Effector CD4-positive, alpha-beta T cell (primary cell): ENCODE measurements at regions not wholly inside any gene's neighbourhood (a gene's known extent, or its start where the extent isn't known, plus 50 kb on each side); places are given as distances from the start of the nearest gene placed in this dataset.

Experiments used
- DNase-seq: peaks from one replicate; pipeline ENCODE4 v3.0.0-alpha.2; 2020

DNA sequence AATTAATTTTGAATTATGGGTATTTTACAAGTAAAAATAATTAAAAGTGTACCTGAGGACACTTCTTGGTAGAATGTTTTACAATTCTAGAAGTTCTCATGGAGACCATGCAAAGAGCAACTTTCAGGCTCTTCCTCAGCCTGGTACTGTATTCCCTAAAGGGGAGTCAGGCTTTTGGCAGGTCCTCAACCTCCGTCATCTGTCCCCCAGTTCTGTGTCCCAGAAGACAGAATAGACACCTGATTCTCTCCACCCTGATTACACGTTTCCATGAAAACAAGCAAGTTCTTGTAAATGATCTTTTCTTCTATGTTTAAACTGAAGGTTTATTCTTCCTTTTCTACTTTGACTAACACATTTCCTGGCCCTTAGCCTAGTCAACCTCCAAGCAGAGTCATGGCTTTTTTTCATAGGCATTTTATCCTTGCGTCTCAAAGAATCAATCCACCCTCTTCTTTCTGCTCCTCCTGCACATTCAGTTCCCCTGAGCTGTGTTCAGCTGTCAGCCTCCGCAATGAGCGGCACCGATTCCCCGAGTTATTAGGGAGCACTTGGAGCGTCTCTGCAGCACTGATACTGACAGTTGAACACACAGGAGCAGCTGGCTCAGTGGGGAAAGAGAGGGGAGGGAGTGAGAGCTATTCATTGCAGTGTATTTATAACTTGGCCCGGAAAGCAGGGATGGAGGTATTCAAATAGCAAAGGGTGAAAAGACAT is 1082.4 kb upstream of the MAP3K7 start:
- DNase-seq, result no peak

DNA sequence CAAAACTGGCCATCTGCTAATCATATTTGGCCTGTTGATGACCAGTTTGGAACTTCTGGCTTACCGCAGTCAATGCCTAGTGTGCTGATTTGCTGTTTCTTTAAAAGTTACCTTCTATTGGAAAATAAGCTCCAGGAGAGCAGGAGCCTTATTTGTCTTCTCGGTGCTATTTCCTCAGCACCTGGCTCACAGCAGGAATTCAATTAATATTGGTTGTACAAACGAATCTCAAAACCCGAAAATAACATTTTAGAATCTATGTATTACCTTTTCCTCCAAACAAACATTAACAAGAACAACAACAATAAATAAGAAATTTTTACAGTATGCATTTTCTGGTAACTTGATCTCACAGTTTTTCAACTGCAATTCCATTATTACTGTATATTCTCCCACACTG is 1080.7 kb upstream of the MAP3K7 start:
- DNase-seq, result no peak

DNA sequence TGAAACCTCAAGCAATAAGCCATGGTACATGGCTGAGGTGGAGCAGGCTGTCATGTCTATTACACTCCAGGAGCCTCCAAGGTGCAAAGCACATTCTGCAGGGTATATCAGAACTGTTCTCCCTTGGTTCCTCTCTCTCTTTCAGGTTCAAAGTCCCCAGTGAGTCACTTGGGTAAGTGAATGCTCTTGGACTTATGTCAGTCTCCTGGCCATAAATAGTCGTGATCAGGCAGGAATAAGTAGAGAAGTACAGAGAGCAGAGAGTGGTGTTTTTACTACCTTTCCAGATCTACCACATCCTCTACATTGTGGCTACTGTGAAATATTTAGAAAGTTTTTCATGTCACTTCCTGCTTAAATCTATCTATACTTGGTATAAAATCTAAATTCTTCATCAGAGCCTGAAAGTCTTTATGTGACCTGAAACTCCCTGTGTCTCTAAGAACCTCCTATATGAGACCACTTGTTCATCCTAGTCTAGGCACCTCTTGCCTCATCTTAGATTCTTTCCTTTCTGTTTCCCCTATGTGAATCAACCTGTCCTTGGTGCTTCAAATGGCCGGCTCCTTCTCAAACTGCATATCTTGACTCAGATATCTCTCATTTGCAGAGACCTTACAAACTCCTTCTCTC is 1077.6 kb upstream of the MAP3K7 start:
- DNase-seq, result no peak

DNA sequence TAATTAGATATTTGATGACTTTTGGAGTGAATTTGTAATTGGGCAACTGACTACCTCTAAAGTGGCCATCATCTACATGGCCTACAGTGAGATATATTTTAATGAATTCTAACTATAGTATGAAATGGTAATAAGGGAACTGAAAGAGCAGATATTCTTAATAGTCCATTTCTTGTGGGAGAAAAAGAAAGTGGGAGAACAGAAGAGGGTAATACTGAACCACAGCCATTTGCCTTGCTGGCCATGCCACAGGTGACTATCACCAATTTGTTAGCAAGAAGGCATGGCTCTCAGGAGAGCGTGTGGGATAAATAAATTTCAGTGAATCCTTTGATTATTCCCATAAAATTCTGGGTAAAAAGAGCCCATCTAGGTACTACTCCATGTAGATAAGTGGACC is 1074.0 kb upstream of the MAP3K7 start:
- no peak for DNase-seq

DNA sequence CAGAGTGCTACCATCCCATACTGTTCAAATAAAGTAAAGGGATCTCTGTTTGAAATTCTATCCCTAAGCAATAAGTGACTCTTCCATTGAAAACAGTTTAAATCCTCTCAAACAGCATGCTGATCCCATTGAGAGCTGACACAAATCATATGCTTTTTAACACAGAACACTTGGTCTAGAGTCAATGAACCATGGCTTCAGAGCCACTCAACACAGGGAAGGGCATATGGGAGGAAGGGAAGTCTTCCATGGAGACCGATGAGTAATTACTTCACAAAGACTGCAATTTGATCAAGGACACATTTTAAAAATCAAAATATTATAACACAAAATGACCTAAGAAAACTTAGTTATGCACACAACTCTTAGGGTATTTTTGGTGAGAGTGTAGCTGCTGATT is 1073.0 kb upstream of the MAP3K7 start:
- no peak for DNase-seq

DNA sequence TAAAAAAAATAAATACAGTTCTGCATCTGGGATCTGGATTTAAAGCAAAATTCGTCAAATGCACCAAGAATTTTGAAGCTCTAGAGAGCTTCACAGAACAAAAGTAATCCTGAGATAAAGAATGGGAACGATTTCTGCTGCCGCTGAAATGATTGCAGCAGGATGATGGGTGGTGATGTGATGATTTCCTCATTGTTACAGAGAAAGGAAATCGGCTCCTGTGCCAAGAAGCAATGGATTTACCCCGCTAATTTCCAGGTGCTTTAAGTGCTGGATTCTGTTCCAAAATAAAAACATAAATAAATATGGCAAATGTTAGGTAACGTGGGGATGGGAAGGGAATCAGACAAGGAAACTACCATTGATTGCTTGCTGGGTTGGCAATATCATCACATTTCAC is 1067.9 kb upstream of the MAP3K7 start:
- no peak for DNase-seq

DNA sequence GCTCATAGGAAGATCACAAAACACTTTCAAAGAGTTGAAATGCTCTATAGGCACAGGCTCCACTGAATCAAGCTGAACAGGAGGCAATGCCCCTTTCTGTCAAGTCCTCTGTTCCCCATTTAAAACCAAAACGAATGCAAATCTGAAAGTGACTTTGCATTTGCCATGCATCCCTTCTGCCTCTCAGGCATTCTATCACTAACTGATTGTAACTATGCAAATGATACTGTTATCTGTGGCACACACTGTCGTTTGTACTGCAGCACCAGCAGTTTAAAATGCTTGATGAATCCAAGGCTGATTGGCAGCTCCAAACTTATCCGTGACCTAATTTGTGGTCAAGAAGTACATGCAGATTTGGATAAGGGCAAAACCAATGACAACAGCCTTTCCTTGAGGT is 1067.5 kb upstream of the MAP3K7 start:
- no peak for DNase-seq

DNA sequence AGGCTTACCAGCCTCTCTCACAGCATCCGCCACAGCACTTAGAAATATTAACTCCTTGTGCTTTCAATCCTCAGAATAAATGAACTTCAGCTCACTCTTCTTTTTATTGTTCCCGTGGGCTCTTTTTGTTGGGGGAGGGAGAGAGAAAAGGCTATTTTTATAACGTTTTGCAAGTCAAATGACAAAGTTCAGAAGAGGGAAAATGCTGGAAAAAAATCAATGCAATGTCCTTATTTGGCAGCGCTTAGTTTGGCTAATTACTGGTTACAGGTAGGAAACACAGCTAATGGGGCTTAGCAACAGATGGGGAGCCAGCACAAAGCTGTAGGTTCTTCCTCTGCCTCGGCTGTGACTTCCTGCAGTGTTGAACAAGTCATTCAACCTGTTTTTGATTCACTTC is 1067.0 kb upstream of the MAP3K7 start:
- no peak for DNase-seq

DNA sequence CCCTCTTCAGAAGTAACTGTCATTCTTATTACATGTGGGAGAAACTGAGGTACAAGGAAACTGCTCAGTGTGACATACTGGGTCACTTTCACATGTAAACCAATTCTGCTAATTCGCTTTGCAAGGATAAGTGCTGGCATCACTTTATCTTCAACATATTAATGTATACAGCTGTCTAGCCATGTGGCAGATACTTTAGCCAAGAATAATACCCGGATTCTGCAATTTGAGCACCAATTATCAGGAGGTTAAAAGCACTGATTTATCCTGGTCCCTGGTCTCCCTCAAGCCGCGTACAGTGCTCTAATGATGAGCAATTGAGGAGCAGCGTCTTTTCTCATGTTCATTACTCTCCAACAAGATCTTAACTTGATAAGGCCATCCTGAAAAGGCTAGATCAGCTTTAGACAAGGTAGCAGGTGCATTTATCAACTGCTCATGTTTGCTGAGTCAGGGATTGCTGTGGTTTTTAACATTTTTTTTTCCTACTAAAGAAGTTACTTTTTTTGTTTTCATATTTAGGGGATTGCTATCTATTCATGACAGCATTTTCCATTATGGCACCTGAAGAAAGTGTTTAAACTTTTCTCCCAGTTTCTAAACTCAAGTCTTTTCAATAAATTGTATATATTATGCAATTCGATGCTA is 1066.3 kb upstream of the MAP3K7 start:
- no peak for DNase-seq

DNA sequence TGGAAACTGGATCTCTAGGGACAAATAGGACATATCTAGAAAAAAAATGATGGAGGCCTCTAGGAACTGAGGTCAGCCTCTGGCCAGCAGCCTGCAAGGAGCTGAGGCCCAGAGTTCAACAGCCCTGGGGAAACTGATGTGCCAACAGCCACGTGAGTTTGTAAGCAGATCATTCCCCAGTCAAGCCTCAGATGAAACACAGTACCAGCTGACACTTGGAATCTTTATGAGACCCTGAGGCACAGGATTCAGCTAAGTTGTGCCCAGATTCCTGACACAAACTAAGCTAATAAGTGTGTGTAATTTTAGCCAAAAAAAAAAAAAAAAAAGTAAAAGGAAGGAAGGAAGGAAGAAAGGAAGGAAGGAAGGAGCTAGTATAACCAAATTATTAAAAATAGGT is 1059.8 kb upstream of the MAP3K7 start:
- no peak for DNase-seq

DNA sequence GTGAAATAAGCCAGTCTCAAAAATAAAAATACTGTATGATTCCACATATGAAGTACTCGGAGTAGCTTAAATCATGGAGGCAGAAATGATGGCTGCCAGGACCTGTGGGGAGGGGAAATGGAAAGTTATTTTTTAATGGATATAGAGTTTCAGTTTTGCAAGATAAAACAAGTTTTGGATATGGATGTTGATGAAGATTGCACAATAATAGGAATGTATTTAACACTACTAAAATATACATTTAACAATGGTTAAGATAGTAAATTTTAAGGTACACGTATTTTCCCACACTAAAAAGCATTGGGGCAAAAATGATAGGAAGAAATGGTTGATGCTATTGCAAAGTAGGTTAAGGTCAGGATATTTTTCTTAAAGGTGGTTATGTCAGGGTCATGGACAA is 1058.9 kb upstream of the MAP3K7 start:
- DNase-seq, result no peak

DNA sequence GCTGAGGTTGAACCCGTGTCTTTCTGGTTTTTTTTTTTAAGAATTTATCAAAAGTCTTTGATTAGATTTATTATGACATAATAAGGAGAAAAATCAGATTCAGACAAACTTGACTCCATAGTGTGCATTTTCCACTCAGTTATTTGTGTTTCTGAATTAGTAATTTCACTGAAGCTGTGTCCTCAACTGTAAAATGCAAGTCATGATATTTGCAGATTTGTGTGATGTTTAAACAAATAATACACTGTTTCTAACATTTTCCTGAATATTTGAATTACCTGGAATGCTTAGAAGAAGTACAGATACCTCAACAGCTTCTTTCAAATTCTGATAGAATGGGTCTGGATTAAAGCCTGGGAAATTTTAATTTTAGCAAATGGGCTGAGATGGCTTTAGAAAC is 1050.3 kb upstream of the MAP3K7 start:
- DNase-seq, result no peak

DNA sequence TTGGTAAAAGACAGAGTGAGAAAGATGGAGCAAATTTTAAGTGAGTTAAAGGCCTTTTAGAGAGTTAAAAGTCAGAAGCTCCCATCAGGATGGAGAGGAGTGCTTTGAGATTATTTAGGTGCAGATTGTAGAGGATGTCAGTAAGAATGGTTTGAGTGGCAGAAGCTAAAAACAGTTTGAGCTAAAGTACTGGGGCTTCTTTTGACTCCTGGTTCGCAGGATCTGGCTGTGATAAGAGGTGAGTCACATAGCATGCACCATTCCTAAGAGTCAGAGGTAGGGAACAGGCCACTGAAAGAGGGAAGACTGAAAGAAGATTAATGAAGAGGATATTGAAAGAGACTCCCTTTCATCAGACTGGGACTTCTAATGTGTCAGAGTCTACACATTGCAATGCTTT is 1047.9 kb upstream of the MAP3K7 start:
- no peak for DNase-seq

DNA sequence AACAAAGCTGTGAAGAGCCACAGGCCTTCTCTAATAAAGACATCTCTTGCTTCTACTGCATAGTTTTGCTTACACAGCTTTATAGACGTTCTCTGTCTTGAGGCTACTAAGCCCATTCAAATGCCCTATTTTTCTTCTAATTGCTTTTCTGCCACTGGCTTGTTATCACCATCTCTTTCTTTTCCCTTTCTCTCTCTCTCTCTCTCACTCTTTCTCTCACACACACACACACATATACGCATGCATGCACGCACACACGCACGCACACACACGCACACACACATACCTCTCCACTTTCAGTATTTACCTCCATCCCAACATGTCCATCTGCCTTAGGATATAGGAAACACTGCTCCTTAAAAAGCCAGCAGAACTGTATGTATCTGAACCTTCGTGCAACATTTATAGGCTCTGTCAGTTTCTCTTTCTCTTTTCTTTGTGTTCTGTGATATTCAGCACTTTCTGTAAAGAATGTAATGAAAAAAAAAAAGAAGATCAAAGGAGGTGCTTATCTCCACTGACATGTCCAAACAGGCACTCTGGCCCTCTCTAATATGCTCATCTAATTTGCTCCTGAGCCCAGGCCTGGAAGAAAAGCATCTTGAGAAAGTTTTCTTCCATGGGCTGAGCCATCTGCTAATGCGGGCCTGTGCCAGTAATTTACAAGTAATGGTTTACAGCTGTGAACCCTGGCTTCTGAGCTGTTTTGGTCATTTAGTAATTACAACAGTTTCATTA is 1046.7 kb upstream of the MAP3K7 start:
- DNase-seq, result no peak

DNA sequence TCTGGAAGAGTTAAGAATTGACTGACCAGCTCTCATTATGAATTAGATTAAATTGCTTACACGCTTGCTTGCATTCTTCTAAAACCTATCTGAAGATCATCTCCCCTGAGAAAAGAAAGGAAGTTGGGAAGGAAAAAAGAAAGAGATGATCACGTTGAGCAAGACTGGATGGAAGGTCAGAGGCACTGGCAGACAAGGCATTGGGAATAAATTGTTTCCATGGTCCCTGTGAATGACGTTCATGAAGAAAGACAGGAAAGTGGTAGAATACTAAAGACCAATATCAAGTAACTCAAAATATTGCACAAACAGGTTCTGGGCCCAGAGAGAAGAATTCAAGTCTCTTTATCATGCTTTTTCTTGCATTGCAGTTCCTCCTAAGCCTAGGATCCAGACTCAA is 1045.4 kb upstream of the MAP3K7 start:
- DNase-seq, result no peak

DNA sequence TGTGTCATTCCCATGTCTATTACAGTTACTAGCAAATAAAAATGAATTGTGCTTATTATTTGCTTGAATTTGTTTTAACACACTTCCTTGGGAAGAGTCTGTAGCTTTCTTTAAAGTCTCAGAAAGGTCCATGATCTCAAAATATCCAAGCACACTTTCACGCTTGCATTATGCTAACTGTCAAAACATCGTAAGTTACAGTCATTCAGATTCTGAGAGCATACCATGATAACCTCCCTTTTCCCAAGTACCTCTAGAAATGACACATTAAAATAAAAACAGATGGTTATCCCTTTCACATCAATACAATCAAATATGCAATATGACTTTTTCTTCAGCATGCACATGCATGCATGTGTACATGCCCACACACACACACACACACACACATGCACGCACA is 1044.4 kb upstream of the MAP3K7 start:
- DNase-seq, result no peak

DNA sequence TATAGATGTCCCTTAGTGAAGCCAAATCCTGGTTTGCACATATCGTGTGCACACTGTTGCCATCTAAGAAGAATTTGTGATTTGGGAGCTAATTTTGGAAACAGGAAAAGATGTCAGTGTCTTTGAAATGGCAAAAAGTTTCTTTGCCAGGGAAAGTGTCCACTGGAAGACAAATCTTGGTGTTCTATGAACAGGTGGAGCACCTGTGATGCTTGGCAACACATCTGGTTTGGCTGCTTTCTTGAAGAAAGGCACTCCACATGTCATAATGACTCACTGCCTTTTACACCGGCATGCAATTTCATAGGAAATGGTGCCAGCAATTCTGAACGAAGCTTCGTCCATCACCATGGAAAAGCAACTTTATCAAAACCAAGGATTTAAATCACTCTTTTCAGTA is 1040.0 kb upstream of the MAP3K7 start:
- DNase-seq, result no peak

DNA sequence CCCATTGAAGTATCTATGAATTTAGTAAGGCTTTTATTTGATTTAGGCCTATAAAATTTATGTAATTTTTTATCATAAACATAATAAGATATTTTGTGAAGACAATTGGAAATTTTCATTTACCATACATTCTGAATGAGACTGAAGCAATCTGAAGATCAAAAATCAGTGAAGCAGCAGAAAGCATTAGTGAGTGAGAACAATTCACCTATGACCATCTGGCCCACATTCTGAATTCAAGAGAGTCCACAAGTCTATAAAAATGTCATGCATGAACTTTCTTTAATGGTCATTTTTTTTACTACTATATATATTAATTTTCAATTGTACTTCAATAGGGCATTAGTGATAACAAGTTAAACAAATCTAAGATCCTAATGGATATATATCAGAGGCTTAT is 1026.6 kb upstream of the MAP3K7 start:
- no peak for DNase-seq

DNA sequence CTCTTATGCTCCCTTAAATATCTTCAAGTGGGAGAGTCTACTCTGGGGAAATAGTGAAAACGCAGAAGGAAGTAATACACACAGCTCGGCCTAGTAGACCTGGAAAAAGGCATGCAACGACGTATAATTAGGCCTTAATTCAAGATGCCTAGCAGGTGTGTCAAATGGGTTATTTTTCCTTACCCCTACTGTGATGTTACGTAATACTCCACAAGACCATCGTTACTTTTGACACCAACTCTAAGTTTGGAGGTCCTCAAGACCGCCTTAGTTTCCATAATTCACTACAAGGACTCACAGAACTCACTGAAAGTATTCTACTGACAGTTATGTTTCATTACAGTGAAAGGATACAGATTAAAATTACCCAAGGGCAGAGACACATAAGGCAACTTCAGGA is 1024.3 kb upstream of the MAP3K7 start:
- DNase-seq, result no peak

DNA sequence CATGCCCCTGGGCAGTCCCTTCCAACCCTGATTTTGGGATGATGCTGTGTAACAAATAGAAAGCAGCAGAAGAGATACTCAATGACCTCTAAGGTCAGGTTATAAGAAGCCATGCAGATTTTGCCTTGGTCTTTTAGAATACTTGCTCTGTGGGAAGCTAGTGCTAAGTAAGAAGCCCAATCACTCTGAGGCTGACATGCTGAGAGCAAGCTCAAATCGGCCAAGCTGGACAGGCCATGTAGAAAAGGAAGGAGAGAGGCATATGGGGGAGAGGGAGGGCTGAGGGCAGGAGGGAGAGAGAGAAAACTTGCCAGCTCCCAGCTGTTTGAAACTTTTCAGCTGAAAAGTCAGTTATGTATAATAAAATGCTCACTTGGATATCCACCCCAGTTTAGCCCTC is 1021.6 kb upstream of the MAP3K7 start:
- no peak for DNase-seq

DNA sequence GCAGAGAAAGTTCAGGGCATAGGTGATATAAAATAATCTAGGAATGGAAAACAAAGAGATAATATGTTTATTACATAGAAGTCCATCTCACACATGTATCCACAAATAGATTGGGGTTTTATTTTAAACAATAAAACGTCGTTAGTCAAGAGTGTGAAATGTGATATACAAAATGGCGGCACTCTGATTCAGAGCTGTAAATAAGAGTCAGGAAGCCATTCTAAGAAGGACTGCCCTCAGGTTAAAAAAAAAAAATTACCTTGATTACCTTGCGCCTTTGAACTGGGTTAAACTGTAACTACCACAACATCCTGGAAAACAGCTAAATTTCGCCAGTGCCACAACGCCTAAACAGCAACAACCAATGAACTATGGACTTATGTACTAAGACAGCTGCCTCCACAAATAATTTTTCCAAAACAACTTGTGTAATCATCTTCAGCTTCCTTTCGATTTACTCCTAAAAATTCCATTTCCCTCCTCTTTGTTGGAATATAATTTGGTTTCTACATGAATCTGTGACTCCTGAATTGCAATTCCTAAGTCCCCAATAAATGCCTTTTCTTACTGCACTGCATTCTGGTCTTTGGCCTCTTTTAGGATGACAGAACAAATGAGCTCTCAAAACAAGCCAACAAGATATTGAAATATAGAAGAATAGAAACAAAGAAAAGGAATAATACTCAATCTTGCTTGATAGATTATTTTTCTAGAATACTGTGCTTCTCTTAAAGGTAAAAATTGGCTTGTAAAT is 1019.5 kb upstream of the MAP3K7 start:
- no peak for DNase-seq

DNA sequence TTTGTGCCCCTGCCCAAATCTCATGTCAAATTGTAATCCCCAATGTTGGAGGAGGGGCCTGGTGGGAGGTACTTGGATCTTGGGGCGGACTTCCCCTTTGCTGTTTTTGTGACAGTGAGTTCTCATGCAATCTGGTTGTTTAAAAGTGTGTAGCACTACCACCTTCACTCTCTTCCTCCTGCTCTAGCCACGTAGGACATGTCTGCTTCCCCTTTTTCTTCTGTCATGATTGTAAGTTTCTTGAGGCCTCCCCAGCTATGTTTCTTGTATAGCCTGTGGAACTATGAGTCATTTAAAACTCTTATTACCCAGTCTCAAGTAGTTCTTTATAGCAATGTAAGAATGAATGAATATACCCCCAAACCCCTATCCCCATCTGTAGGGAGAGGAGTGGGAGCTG is 1013.7 kb upstream of the MAP3K7 start:
- no peak for DNase-seq

DNA sequence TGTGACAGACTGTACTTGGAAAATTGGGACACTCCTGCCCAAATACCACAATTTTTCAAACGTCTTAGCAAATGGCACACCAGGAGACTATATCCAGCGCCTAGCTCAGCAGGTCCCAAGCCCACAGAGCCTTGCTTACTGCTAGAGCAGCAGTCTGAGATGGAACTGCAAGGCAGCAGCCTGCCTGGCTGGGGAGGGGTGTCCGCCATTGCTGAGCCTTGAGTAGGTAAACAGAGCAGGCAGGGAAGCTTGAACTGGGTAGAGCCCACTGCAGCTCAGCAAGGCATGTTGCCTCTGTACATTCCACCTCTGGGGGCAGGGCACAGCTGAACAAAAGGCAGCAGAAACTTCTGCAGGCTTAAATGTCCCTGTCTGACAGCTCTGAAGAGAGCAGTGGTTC is 1003.3 kb upstream of the MAP3K7 start:
- DNase-seq, result no peak
